ENCODE measurements at regions not wholly inside any gene's neighbourhood (a gene's known extent, or its start where the extent isn't known, plus 50 kb on each side); places are given as distances from the start of the nearest gene placed in this dataset.

DNA sequence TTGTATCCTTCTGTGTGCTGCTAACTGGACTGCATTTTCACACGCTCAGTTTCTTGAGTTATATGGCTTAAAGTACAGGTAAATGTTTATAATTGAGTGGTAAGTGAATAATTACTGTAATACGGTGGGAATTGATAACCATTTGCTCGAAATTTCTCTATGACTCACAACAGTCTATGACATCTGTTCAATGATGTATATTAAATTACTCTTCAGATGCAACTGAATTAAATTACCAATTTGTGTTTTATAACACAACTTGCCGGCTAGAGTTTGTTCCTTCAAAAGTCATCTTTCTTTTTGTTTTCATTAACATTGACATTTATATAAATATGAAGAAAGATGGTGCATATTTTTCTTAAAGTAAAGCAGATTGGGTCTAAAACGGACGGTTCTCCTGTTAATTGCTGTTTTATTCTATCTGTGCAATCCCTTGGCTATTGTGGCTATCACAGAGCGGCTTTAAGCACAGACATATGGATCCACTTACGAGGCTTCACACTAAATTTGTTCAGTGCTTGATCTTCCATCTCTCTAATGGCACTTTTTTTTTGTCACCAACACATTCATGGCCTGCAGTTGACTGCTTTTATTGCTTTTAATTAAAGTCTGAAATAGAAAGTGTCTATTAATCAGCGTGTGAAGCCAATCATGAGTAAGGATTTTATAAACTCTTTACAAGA lies 1291.6 kb upstream of the SLC10A2 start:
- Histone ChIP-seq H3K4me2 (ENCODE audit: extremely low read depth, insufficient read depth, low read length) (no peak overlapping the region), H3K36me3 (ENCODE audit: control insufficient read depth, insufficient read depth, low read length) (no peaks in the 10 kb centered on the region), H3K79me2 (ENCODE audit: control insufficient read depth, insufficient read depth, low read length) (no peaks in the 10 kb centered on the region), H2AFZ (ENCODE audit: low read length) (no peak overlapping the region), H3K27me3 (ENCODE audit: control insufficient read depth, insufficient read depth, low read length) (no peaks in the 10 kb centered on the region), H3K4me3 (replicated peaks in 1 of 4; ENCODE audit: control extremely low read depth in 1 of 4, insufficient read depth in 1 of 4, low read depth in 3 of 4, low read length in 4 of 4) (no peak overlapping the region), H3K9ac (ENCODE audit: insufficient read depth, low read length) (no peak overlapping the region), H4K20me1 (ENCODE audit: control insufficient read depth, extremely low read depth, insufficient read depth, low read length) (no peaks in the 10 kb centered on the region), H3K9me3 (ENCODE audit: control insufficient read depth, insufficient read depth, low read depth, low read length) (no peaks in the 10 kb centered on the region), H3K27ac (ENCODE audit: insufficient read depth, low read length) (no peak overlapping the region), H3K4me1 (ENCODE audit: control insufficient read depth, extremely low read depth, insufficient read depth, low read length) (no peaks in the 10 kb centered on the region)
- no peak for DNase-seq (ENCODE audit: low read depth in 2 of 2)
- TF ChIP-seq EZH2 (IDR thresholded peaks at IDR 0.05; ENCODE audit: low read length, missing control alignments) = no peak
- TF ChIP-seq, protein P1, sequence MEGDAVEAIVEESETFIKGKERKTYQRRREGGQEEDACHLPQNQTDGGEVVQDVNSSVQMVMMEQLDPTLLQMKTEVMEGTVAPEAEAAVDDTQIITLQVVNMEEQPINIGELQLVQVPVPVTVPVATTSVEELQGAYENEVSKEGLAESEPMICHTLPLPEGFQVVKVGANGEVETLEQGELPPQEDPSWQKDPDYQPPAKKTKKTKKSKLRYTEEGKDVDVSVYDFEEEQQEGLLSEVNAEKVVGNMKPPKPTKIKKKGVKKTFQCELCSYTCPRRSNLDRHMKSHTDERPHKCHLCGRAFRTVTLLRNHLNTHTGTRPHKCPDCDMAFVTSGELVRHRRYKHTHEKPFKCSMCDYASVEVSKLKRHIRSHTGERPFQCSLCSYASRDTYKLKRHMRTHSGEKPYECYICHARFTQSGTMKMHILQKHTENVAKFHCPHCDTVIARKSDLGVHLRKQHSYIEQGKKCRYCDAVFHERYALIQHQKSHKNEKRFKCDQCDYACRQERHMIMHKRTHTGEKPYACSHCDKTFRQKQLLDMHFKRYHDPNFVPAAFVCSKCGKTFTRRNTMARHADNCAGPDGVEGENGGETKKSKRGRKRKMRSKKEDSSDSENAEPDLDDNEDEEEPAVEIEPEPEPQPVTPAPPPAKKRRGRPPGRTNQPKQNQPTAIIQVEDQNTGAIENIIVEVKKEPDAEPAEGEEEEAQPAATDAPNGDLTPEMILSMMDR (conservative IDR thresholded peaks at IDR 0.05 in 1 of 2, IDR thresholded peaks at IDR 0.05 in 1 of 2; ENCODE audit: low read depth in 1 of 2, low read length in 2 of 2) = no peak

DNA sequence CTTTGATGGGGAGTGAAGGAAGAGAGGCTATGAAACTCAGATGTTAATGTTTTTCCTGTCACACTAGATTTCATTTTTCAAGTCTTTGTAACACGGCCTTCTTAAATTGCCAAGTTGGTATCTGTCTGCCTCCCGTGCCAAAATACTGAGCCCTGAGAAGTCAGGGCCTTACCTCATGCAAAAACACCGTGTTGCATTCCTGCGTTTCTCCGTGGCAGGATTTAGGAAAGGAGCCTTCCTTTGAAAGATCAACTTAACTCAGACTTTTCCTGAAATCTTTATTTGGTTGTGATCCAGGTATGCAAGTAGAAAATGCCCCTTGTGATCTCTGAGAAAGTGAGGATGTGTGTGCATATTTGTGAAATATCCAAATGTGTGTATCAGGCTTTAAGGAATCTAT lies 1291.0 kb upstream of the SLC10A2 start:
- no peak for TF ChIP-seq EZH2 (IDR thresholded peaks at IDR 0.05; ENCODE audit: low read length, missing control alignments)
- TF ChIP-seq, protein P1 (conservative IDR thresholded peaks at IDR 0.05 in 1 of 2, IDR thresholded peaks at IDR 0.05 in 1 of 2; ENCODE audit: low read depth in 1 of 2, low read length in 2 of 2) = no peak
- no peak overlapping the region for H2AFZ ChIP-seq (ENCODE audit: low read length)
- H3K4me2 ChIP-seq (ENCODE audit: extremely low read depth, insufficient read depth, low read length) = no peak overlapping the region
- no peaks in the 10 kb centered on the region for H3K9me3 ChIP-seq (ENCODE audit: control insufficient read depth, insufficient read depth, low read depth, low read length)
- H3K9ac ChIP-seq (ENCODE audit: insufficient read depth, low read length) = no peak overlapping the region
- H4K20me1 ChIP-seq (ENCODE audit: control insufficient read depth, extremely low read depth, insufficient read depth, low read length) = no peaks in the 10 kb centered on the region
- H3K36me3 ChIP-seq (ENCODE audit: control insufficient read depth, insufficient read depth, low read length) = no peaks in the 10 kb centered on the region
- H3K27ac ChIP-seq (ENCODE audit: insufficient read depth, low read length) = no peak overlapping the region
- H3K4me3 ChIP-seq (replicated peaks in 1 of 4; ENCODE audit: control extremely low read depth in 1 of 4, insufficient read depth in 1 of 4, low read depth in 3 of 4, low read length in 4 of 4) = no peak overlapping the region
- no peaks in the 10 kb centered on the region for H3K4me1 ChIP-seq (ENCODE audit: control insufficient read depth, extremely low read depth, insufficient read depth, low read length)
- DNase-seq (ENCODE audit: low read depth in 2 of 2) = peak in 1 of 2 donors; percentile 78
- no peaks in the 10 kb centered on the region for H3K27me3 ChIP-seq (ENCODE audit: control insufficient read depth, insufficient read depth, low read length)
- no peaks in the 10 kb centered on the region for H3K79me2 ChIP-seq (ENCODE audit: control insufficient read depth, insufficient read depth, low read length)

DNA sequence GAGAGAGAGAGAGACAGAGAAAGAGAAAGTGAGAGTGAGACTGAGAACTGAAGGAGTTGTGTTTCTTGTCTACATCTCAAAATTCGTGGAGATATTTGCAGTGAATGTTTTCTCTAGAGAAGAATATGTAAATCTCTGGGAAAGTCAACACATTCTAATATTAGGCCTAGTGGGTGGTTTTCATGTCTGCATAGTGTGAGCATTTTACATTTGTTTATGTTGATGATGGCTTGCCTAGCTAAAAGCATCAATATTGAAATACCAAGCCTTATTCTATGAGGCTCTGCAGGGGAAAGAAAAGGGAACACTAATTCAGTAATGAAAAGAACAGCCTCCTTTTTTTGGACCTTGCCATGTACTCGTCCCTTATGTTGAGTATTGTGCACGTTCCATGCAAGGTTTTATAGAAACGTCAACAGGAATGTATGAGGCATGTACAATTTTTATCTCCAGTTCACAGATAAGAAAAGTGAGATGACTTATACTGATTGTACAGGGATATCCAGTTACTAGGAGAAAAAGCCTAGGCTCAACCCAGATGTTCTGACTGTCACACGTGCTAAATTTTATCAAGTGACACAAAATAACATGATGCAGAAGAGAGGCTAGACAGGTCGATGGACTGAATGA lies 1288.9 kb upstream of the SLC10A2 start:
- no peaks in the 10 kb centered on the region for H3K79me2 ChIP-seq (ENCODE audit: control insufficient read depth, insufficient read depth, low read length)
- no peaks in the 10 kb centered on the region for H3K27me3 ChIP-seq (ENCODE audit: control insufficient read depth, insufficient read depth, low read length)
- no peaks in the 10 kb centered on the region for H3K4me1 ChIP-seq (ENCODE audit: control insufficient read depth, extremely low read depth, insufficient read depth, low read length)
- H3K36me3 ChIP-seq (ENCODE audit: control insufficient read depth, insufficient read depth, low read length) = no peaks in the 10 kb centered on the region
- no peaks in the 10 kb centered on the region for H3K9me3 ChIP-seq (ENCODE audit: control insufficient read depth, insufficient read depth, low read depth, low read length)
- H3K9ac ChIP-seq (ENCODE audit: insufficient read depth, low read length) = no peak overlapping the region
- no peak for TF ChIP-seq EZH2 (IDR thresholded peaks at IDR 0.05; ENCODE audit: low read length, missing control alignments)
- TF ChIP-seq, protein P1 (conservative IDR thresholded peaks at IDR 0.05 in 1 of 2, IDR thresholded peaks at IDR 0.05 in 1 of 2; ENCODE audit: low read depth in 1 of 2, low read length in 2 of 2) = no peak
- no peak overlapping the region for H2AFZ ChIP-seq (ENCODE audit: low read length)
- H4K20me1 ChIP-seq (ENCODE audit: control insufficient read depth, extremely low read depth, insufficient read depth, low read length) = no peaks in the 10 kb centered on the region
- no peak overlapping the region for H3K4me2 ChIP-seq (ENCODE audit: extremely low read depth, insufficient read depth, low read length)
- no peak overlapping the region for H3K4me3 ChIP-seq (replicated peaks in 1 of 4; ENCODE audit: control extremely low read depth in 1 of 4, insufficient read depth in 1 of 4, low read depth in 3 of 4, low read length in 4 of 4)
- no peak for DNase-seq (ENCODE audit: low read depth in 2 of 2)
- H3K27ac ChIP-seq (ENCODE audit: insufficient read depth, low read length) = no peak overlapping the region
